Progenitor cell of endocrine pancreas (in vitro differentiated cells): ENCODE measurements at regions not wholly inside any gene's neighbourhood (a gene's known extent, or its start where the extent isn't known, plus 50 kb on each side); places are given as distances from the start of the nearest gene placed in this dataset.
A peak's percentile ranks its signal among the peaks of the same experiment; 100 is the strongest.
"Not testable (repeated sequence)": the region's sequence is repeated elsewhere in the genome, so short reads cannot be mapped to it uniquely, and the experiment has no call there.

ENCODE experiments used
- DNase-seq: peaks from one replicate; pipeline ENCODE4 v3.0.0; 2021; ENCODE audit warnings: low spot score; ENCODE audit not compliant: unreplicated experiment
- H3K27ac Mint-ChIP-seq: 2 replicates; pipeline ENCODE4 v1.8.0; 2021; ENCODE audit warnings: mild to moderate bottlenecking, moderate library complexity, mixed read lengths
- H3K27me3 Mint-ChIP-seq: 2 replicates; pipeline ENCODE4 v1.8.0; 2021; ENCODE audit warnings: mixed read lengths
- H3K36me3 Mint-ChIP-seq: 2 replicates; pipeline ENCODE4 v1.8.0; 2022; ENCODE audit warnings: mixed read lengths; ENCODE audit not compliant: insufficient read depth
- H3K4me1 Mint-ChIP-seq: 2 replicates; pipeline ENCODE4 v1.8.0; 2021; ENCODE audit warnings: low read depth, mixed read lengths
- H3K4me3 Mint-ChIP-seq: 2 replicates; pipeline ENCODE4 v1.8.0; 2021; ENCODE audit warnings: low read depth, mild to moderate bottlenecking, moderate library complexity, mixed read lengths
- H3K9me3 Mint-ChIP-seq: 2 replicates; pipeline ENCODE4 v1.8.0; 2021; ENCODE audit warnings: low read depth, mixed read lengths
- CTCF ChIP-seq: fragments of 200-600 bp; sonication (generic); IDR thresholded peaks from one replicate; pipeline ENCODE4 v1.5.0; 2021; ENCODE audit warnings: antibody characterized with exemption, mild to moderate bottlenecking; ENCODE audit not compliant: unreplicated experiment

DNA sequence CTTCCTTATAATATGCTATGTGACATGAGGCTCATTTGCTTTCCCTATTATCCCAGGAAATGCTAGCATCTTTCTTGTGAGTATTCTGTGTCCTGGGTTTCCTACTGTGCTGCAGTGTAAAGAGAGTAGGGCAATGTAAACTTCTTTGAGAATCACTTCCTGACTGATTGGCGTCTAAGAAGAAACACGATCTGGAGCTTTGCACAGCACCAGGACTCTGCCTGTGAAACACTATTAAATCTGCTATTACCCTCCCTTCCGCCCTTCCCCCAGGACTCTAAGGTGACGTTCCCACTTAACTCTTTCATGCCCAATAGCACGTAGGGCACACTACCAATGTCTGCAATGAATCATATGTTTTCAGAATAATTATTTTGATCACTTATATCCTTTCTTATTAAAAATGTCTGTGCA is 607.3 kb upstream of the CITED2 start:
- H3K4me1 Mint-ChIP-seq, result peaks cover 42% of the 10 kb centered on the region
- H3K27me3 Mint-ChIP-seq, result no peaks in the 10 kb centered on the region
- no peak for DNase-seq
- no peaks in the 10 kb centered on the region for H3K9me3 Mint-ChIP-seq
- no peak for TF ChIP-seq CTCF
- peak overlapping the region; percentile 9 for H3K27ac Mint-ChIP-seq
- H3K36me3 Mint-ChIP-seq, result no peaks in the 10 kb centered on the region
- no peak overlapping the region for H3K4me3 Mint-ChIP-seq

DNA sequence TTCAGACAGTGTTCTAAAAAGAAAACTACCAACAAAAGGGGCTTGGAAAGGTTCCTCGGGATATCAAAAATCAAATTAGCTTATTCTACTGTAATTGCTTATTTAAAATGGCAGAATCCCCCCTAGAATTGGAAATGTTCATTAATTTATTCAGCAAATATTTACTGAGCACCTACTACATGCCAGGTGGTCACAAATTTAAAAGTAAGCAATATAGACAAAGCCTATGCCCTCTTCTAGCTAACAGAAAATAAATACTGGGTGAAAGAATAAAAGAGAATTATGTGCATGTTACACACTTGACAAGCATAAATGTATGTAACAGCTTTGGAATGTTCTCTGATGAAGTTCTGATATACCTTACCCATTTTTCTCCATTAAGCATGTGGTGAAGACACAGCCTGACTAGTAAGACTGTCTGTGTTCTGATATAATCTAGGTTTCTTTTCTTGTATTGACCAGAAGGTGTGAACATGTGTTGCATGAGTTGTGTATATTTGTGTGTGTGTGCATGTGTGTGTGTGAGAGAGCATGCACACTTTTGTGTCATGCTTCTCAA is 606.7 kb upstream of the CITED2 start:
- Mint-ChIP-seq H3K27ac (no peak overlapping the region), H3K4me1 (peaks cover 42% of the 10 kb centered on the region), H3K27me3 (no peaks in the 10 kb centered on the region), H3K4me3 (no peak overlapping the region), H3K36me3 (no peaks in the 10 kb centered on the region), H3K9me3 (no peaks in the 10 kb centered on the region)
- no peak for TF ChIP-seq CTCF
- DNase-seq, result no peak

DNA sequence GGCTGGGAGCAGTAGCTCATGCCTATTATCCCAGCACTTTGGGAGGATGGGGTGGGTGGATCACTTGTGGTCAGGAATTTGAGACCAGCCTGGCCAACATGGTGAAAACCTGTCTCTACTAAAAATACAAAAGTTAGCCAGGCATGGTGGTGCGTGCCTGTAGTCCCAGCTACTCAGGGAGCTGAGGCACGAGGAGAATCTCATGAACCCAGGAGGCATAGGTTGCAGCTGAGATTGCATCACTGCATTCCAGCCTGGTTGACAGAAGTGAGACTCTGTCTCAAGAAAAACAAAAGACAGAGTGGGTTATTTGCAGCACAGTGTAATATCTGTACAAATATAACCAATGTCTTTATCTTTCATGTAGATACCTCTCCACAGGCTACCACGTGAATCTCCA is 606.2 kb upstream of the CITED2 start:
- not testable (repeated sequence) for DNase-seq, H3K27ac Mint-ChIP-seq
- H3K4me1 Mint-ChIP-seq, result peaks cover 42% of the 10 kb centered on the region

GRCh38 chr6:139979021-139979725 is 604.7 kb upstream of the CITED2 start:
- H3K27me3 Mint-ChIP-seq, result no peaks in the 10 kb centered on the region
- no peak for DNase-seq
- no peaks in the 10 kb centered on the region for H3K9me3 Mint-ChIP-seq
- H3K36me3 Mint-ChIP-seq, result no peaks in the 10 kb centered on the region
- peak overlapping the region; percentile 60 for H3K27ac Mint-ChIP-seq
- TF ChIP-seq CTCF, result no peak
- H3K4me1 Mint-ChIP-seq, result peaks cover 42% of the 10 kb centered on the region
- H3K4me3 Mint-ChIP-seq, result no peak overlapping the region

More for the DNA sequence above, 606.2 kb upstream of the CITED2 start:
- H3K36me3 Mint-ChIP-seq, H3K4me3 Mint-ChIP-seq, H3K27me3 Mint-ChIP-seq, H3K9me3 Mint-ChIP-seq: not testable (repeated sequence)

DNA sequence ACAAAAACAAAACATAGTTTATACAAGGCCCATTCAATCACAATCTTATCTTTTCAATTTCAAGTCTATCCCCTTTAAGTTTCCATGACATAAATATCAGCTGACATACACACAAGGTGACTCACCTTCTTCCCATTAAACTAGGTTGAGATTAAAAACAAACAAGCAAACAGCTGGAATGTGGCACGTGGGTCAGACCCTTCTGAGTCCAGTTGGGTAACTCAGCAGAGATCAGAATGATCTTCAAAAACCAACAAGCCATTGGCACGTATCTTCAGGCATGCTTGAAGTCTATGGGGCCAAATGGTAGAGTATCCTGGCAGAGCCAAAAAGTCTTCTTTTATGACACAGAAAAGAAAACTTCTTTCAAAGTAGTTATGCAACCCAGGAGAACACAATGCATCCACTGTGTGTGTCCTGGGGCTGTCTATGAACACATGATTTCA is 603.5 kb upstream of the CITED2 start:
- no peak overlapping the region for H3K4me3 Mint-ChIP-seq
- H3K27ac Mint-ChIP-seq, result peak overlapping the region; percentile 86
- DNase-seq, result no peak
- H3K4me1 Mint-ChIP-seq, result peaks cover 42% of the 10 kb centered on the region
- no peaks in the 10 kb centered on the region for H3K9me3 Mint-ChIP-seq
- TF ChIP-seq CTCF, result no peak
- no peaks in the 10 kb centered on the region for H3K27me3 Mint-ChIP-seq
- no peaks in the 10 kb centered on the region for H3K36me3 Mint-ChIP-seq
